ENCODE measurements at regions not wholly inside any gene's neighbourhood (a gene's known extent, or its start where the extent isn't known, plus 50 kb on each side); places are given as distances from the start of the nearest gene placed in this dataset.
A peak's percentile ranks its signal among the peaks of the same experiment; 100 is the strongest.

DNA sequence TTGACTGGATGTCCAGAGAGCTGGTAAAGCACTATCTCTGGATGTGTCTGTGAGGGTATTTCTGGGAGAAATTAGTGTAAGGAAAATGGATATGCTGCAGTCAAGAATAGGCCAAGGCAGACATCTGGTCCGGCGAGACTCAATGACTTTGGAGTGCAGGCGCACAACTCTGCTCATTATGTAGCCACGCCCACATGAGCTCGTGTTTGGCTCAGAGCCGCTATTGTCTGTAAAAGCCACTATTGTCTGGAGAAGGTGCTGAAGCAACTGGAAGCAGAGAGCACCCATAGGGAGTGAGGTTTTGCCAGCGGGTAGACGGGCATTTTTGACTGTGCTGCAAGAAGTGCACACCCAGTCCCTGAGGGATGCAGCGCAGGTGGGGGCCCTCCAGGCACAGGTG is 305.0 kb upstream of the POU3F2 start:
- H3K4me2 ChIP-seq = no peak overlapping the region
- no peaks in the 10 kb centered on the region for H3K79me2 ChIP-seq (ENCODE audit: insufficient read depth, low read depth)
- H3K9ac ChIP-seq = no peak overlapping the region

DNA sequence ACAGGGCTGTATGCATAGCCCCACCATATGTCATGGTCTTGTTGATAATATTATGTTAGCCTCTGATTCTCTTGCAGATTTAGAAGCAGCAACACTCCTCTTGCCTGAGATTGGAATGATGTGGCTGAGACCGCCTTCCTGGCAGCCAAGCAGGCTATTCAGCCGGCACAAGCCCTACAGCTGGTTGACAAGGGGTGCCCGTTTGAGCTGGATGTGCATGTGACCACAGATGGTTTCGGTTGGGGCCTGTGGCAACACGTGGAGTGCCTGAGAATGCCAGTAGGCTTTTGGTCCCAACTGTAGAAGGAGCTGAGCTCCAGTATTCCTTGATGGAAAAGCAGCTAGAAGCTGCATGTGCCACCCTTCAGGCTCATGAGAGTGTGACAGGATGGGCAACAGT is 303.6 kb upstream of the POU3F2 start:
- Histone ChIP-seq H3K4me3 (IDR thresholded peaks at IDR 0.05; ENCODE audit: insufficient read depth, low read depth, low read length) (no peak overlapping the region), H3K36me3 (ENCODE audit: insufficient read depth) (no peaks in the 10 kb centered on the region), H3K27me3 (ENCODE audit: insufficient read depth, low read depth) (no peaks in the 10 kb centered on the region), H3K4me1 (ENCODE audit: low read depth, poor library complexity, severe bottlenecking) (peaks cover 6% of the 10 kb centered on the region), H4K20me1 (ENCODE audit: insufficient read depth) (no peaks in the 10 kb centered on the region), H3K4me2 (no peak overlapping the region), H3K27ac (no peak overlapping the region), H3K9ac (no peak overlapping the region), H2AFZ (ENCODE audit: low read depth) (no peak overlapping the region), H3K79me2 (ENCODE audit: insufficient read depth, low read depth) (no peaks in the 10 kb centered on the region)
- TF ChIP-seq, protein P1, sequence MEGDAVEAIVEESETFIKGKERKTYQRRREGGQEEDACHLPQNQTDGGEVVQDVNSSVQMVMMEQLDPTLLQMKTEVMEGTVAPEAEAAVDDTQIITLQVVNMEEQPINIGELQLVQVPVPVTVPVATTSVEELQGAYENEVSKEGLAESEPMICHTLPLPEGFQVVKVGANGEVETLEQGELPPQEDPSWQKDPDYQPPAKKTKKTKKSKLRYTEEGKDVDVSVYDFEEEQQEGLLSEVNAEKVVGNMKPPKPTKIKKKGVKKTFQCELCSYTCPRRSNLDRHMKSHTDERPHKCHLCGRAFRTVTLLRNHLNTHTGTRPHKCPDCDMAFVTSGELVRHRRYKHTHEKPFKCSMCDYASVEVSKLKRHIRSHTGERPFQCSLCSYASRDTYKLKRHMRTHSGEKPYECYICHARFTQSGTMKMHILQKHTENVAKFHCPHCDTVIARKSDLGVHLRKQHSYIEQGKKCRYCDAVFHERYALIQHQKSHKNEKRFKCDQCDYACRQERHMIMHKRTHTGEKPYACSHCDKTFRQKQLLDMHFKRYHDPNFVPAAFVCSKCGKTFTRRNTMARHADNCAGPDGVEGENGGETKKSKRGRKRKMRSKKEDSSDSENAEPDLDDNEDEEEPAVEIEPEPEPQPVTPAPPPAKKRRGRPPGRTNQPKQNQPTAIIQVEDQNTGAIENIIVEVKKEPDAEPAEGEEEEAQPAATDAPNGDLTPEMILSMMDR (conservative IDR thresholded peaks at IDR 0.05; ENCODE audit: low read depth, low read length) = no peak

More for the DNA sequence above, 305.0 kb upstream of the POU3F2 start:
- H3K4me1 ChIP-seq (ENCODE audit: low read depth, poor library complexity, severe bottlenecking) = peaks cover 6% of the 10 kb centered on the region
- no peak overlapping the region for H3K27ac ChIP-seq
- no peaks in the 10 kb centered on the region for H4K20me1 ChIP-seq (ENCODE audit: insufficient read depth)
- no peak overlapping the region for H3K4me3 ChIP-seq (IDR thresholded peaks at IDR 0.05; ENCODE audit: insufficient read depth, low read depth, low read length)
- H2AFZ ChIP-seq (ENCODE audit: low read depth) = no peak overlapping the region
- TF ChIP-seq, protein P1 (conservative IDR thresholded peaks at IDR 0.05; ENCODE audit: low read depth, low read length) = no peak
- no peaks in the 10 kb centered on the region for H3K27me3 ChIP-seq (ENCODE audit: insufficient read depth, low read depth)
- H3K36me3 ChIP-seq (ENCODE audit: insufficient read depth) = no peaks in the 10 kb centered on the region

DNA sequence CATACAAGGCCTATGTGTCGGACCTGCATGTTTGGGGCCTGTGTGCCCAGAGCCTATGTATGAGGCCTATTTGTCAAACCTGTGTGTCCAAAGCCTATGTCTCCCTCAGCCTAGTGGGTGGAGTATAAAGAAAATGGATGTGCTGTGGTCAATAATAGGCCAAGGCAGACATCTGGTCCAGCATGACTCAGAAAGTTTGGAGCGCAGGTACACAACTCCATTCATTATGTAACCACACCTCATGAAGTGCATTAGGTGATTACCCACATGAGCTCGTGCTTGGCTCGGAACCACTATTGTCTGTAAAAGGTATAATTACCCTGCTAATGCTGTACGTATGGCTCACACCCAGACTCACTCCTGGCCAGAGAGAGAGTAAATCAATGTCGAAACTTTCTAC is 302.4 kb upstream of the POU3F2 start:
- Histone ChIP-seq H2AFZ (ENCODE audit: low read depth) (no peak overlapping the region), H3K36me3 (ENCODE audit: insufficient read depth) (no peaks in the 10 kb centered on the region), H3K27ac (no peak overlapping the region), H3K4me3 (IDR thresholded peaks at IDR 0.05; ENCODE audit: insufficient read depth, low read depth, low read length) (no peak overlapping the region), H3K9ac (no peak overlapping the region), H3K27me3 (ENCODE audit: insufficient read depth, low read depth) (no peaks in the 10 kb centered on the region), H3K79me2 (ENCODE audit: insufficient read depth, low read depth) (no peaks in the 10 kb centered on the region), H3K4me1 (ENCODE audit: low read depth, poor library complexity, severe bottlenecking) (peaks cover 6% of the 10 kb centered on the region), H3K4me2 (no peak overlapping the region), H4K20me1 (ENCODE audit: insufficient read depth) (no peaks in the 10 kb centered on the region)
- TF ChIP-seq, protein P1 (conservative IDR thresholded peaks at IDR 0.05; ENCODE audit: low read depth, low read length) = no peak

DNA sequence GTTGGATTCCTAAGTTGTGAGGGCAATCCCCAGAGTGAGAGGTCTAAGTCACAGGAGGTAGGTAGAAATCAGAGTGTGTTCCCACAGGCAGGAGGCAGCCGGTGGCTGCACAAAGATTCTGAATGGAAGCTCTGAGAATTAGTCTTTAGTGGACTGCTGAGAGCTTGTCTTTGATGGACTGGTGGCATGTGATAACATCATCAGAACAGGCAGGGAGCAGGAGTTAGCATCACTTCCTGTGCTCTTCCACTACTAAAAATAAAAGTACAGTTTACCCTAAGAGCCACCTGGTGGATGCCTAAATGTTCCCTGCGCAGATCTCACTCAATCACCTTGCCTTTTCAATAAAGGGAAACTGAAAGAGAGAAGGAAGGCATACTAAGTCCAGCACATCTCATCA is 294.6 kb upstream of the POU3F2 start:
- no peak overlapping the region for H3K9ac ChIP-seq
- no peaks in the 10 kb centered on the region for H3K27me3 ChIP-seq (ENCODE audit: insufficient read depth, low read depth)
- no peak overlapping the region for H3K4me2 ChIP-seq
- no peak overlapping the region for H3K27ac ChIP-seq
- no peaks in the 10 kb centered on the region for H4K20me1 ChIP-seq (ENCODE audit: insufficient read depth)
- H2AFZ ChIP-seq (ENCODE audit: low read depth) = no peak overlapping the region; the same call in 1 of the 2 replicates
- H3K36me3 ChIP-seq (ENCODE audit: insufficient read depth) = no peaks in the 10 kb centered on the region
- no peak overlapping the region for H3K4me3 ChIP-seq (IDR thresholded peaks at IDR 0.05; ENCODE audit: insufficient read depth, low read depth, low read length)
- TF ChIP-seq, protein P1 (conservative IDR thresholded peaks at IDR 0.05; ENCODE audit: low read depth, low read length) = 0 out of 2 replicates have a peak, but pooled peaks have one; percentile 20
- peaks cover 7% of the 10 kb centered on the region for H3K4me1 ChIP-seq (ENCODE audit: low read depth, poor library complexity, severe bottlenecking)
- no peaks in the 10 kb centered on the region for H3K79me2 ChIP-seq (ENCODE audit: insufficient read depth, low read depth)

Measured in KMS-11 (cell line).